Cerebellar nuclear complex (tissue), 1 donor: ENCODE measurements at regions not wholly inside any gene's neighbourhood (a gene's known extent, or its start where the extent isn't known, plus 50 kb on each side); places are given as distances from the start of the nearest gene placed in this dataset.
"Not testable (repeated sequence)": the region's sequence is repeated elsewhere in the genome, so short reads cannot be mapped to it uniquely, and the experiment has no call there.

Experiments
- DNase-seq, 2 experiments: peaks; one replicate each; lab custom pipeline; 2025; lab: John Stamatoyannopoulos, UW

DNA sequence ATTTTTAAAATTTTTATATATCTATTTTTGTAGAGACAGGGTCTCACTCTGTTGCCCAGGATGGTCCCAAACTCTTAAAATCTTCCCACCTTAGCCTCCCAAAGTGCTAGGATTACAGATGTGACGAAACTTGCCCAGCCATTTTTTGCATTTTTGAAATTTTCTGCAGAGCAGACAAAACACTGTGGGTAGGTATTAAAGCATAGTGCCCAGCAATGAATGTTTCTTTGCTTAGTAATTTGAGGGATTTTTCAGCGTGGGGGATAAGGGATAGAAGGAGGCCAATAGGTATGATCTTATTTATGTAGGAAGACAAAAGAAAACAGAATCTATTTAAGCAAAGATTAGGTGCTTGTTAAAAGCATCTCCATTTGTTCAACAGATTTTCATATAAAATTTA lies 446.8 kb upstream of the DPH6 start:
- DNase-seq = no peak

DNA sequence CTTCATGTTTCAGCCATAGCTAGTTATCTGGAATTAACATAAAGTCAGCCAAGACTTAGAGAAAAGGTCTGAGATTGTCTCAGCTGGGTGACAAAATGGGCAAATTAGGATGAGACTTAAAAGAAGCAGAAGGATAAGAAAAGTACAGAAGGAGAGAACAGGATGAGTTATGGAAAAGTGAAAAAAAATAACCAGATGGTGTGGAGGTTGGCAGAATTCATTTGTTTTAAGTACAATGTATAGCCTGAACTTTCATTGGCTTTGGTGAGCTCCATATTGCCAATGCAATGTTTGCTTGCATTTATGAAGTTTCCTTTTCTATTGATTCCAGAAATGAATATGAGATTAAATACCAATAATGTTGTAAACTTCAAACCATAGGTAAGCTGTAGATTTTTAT lies 447.2 kb upstream of the DPH6 start:
- no peak for DNase-seq

DNA sequence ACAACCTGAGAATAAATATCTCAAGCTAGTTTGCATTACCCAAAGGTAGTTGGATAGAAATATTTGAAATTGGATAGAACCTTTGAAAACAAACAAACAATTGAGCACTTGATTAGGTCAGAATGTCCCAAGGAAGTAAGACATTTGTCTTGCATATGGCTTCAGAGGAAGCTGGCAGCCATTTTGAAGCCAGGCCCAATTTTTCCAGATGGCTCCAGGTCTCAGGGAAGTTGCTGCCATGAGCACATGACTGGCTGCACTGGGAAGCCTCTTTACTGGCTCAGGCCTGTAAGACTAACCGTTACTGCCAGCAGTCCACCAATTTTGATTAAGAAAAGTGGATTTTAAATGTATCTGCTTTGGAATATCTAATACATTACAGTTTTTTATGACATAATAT lies 448.9 kb upstream of the DPH6 start:
- no peak for DNase-seq

DNA sequence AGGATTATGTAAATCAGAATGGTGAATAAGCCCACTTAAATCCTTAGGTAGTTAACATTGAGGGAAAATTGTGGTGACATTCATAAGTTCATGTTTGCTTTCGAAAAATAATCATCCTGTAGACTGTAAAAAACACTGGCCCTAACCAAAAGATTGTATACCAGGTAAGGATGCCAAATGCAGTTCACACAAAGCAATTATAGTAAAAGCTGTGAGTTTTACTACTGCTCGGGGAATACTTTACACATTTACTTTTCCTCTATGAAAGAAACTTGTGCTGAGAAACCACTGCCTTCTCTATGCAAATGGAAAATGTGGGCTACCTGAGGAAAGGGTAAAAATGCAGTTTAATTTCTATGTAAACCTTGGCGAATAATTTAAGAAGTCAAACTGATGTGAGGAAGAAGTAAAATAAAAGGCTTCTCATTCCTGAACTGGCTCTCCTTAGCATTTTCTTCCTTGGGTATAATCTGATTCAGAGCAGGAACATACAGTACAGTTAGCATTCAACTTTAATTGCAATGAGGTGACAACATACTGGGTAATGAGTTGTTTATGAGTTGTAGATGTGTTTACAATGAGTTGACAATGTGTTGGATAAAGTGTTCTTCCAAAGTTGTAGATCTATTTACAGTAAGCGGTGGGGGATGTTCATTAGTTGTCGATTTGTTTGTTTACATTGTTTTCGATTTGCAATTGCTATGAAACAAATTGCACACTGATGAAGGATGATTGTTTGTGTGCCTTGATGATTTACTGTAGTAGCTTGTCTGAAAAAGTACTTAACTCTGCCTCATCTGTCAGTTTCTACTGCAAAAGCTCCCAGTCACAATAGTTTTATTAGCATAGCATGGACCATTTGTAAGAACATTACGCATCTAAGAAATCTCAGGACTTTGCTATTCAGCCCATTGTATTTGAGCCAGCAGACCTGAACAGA lies 453.0 kb upstream of the DPH6 start:
- no peak for DNase-seq

DNA sequence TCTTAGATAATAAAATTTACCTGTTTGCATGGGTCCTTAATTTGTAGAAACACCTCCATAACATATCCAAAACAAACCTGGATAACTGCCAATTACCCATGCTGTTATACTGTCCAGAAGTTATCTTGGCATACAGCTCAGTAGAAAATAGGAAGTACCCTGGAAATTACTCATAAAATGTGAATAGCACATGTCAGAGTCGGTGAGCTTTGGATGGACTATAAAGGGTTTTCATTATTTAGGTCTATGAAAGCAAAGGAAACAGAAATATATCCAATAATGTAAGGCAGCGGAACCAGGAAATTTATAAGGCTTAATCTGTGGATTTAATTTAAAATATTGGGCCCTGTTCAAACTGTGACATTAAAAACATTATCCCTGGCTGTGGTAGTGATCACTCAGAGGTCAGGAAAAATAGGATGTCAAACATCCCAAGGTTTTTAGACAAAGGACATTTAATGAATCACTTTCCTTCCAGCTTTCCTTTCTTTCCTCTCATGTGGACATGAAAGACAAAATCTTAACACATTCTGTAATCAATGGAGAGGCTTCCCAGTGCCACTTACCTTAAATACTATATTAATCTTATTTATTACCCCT lies 459.0 kb upstream of the DPH6 start:
- no peak for DNase-seq

DNA sequence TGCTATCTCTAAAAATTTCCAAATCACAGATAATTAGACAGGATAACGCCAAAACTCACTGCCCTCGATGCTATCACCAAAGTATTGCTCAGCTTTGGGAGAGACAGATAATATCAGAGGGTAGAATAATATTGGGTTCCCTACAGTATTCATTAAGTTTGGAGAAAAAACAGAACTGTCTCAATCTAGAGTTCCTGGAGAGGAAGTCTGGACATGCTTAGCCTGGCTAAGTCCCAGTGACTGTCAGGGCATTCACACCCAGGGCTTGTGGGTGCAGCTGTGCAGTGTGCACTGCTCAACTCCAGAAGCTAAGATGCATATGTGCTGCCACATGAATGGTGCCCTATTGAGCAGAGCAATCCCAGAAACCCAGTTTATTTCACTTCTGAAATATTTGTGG lies 459.6 kb upstream of the DPH6 start:
- DNase-seq = no peak

DNA sequence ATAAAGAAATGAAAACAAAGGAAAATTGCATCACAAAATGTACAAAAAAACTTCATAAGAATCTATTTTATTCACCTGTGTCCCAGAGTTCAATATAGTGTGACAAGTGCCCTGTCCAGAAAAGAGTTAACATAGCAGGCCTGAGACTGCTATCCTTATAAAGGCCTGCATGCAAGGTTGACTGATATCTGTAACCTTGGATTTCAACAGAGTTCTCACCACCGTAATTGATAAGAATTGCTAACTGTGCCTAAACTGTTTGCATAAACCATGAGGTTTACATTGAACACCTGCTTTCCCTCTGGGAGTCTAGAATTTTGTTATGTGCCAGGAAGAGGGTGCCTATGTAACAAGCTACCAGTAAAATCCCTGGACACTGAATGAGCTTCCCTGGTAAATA lies 461.7 kb upstream of the DPH6 start:
- DNase-seq = no peak

DNA sequence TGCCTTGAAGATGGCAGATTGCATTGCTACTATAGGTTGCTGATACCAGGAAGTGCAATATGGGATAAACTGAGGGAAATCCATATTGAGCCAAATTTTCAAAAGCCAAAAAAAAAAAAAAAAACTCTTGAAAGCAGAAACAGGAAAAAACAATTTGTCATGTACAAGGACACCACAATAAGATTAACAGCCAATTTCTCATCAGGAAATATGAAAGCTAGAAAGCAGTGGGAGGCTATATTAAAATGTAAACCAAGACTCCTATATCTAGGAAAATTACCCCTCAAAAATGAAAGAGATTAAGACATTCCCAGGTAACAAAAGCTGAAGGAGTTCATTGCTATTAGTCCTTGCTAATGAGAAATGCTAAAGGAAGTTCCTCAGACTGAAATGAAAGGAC lies 462.8 kb upstream of the DPH6 start:
- DNase-seq = no peak

DNA sequence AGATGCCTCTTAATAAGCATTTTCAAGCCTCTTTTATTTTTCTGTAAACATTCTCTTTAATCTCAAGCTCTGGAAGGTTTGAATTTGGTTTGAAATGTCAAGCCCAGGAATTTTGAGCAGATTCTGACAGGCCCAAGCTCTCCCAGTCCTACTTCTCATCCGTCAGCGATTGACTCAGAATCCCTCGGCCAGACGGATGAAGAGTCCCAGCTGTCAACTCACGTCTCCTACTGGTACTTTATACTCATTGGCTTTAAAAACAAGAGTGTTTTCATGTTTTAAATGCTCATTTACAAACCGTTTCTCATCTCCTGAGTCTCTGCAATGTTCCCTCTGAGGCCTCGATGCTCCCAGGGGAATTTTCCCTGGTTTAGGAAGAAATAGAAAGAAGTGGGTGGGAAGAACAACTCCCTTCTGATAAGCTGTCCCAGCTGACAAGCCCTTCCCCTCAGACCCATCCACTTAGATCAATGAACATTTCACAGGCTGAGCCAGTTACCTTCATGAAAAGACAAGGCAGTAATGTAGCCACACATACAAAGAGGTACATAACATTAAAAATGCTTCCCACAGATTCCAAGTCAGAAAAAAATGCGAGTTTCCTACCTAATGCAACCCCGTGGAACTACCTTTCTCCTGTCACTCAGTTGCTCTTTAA lies 478.2 kb upstream of the DPH6 start:
- DNase-seq = no peak

DNA sequence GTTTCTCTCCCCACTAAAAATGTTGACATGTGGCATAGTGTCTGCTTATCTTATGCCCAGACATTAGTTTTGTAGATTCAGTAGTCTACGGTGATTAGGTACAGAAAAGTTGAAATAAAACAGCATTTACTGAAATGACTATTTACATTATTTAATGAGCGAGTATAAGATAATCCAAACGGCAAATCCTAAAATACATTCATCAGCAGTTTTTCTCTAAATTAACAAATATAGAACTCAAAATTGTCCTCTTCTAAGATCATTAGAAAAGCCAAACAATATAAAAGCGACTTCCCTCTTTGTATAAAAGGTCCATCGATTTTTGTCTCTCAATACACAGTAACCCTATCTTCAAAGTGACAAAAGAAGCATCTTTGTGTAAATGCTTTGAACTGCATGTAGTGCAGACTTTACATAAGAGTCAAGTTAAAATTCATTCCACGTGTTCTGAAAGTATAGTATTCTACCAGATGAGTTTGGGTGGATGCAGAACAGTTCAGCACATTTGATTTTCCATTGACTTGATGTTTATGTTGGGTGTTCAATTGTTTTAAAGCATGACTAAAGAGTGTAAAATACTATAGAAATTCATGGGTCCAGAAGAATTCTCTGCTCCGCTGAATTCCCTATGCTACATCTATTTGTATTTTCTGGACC lies 480.8 kb upstream of the DPH6 start:
- DNase-seq = no peak

DNA sequence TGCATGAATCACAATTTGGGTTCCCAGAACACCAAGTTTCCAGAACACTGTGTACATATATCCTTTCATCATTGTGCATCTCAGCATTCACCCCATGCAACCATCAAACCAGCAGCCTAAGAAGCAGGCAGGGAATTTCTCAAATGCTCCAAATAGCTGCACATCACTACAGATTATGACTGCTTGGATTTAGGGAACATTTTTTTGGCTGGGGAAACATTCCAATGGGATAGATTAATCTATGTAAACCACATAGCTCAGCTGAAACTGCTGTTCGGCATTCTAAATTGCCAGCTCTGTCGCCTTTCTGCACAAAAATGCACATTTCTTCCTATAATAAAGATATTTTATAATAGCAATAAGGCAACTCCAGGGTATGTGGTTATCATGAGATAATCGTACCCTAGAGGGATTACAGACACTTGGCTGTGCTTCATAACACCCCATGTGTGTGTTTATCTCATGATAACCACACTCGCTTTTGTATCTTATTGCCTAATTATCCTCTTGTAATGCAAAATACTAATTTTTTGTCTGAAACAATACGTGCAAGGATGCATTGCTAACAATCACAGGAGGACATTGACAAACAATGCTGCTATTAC lies 483.7 kb upstream of the DPH6 start:
- DNase-seq = no peak

DNA sequence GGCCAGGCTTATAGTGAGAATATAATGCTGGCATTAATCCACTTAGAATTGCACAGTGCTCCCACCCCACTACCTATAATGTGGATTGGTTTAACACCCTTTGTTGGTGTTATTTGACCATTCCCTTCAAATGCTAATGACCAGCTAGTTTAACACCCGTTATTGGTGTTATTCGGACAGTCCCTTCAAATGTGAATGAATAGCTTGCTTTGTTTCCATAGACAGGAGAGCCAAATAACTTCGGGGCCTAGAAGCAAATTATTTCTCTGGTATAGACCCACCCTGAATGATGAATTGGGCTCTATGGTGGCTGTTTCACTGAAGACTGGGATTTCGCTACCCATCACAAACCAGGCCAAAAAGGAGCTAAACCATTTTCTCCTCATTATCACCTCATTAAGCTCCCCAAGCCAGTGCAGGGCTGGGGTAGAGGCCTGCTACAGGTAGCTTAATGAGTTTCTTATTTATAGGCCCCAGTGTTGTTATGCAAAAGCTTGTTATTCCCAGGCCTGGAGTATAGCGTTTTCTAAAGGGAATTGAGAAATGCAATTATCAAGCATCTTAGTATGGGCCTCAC lies 494.1 kb upstream of the DPH6 start:
- DNase-seq = no peak

DNA sequence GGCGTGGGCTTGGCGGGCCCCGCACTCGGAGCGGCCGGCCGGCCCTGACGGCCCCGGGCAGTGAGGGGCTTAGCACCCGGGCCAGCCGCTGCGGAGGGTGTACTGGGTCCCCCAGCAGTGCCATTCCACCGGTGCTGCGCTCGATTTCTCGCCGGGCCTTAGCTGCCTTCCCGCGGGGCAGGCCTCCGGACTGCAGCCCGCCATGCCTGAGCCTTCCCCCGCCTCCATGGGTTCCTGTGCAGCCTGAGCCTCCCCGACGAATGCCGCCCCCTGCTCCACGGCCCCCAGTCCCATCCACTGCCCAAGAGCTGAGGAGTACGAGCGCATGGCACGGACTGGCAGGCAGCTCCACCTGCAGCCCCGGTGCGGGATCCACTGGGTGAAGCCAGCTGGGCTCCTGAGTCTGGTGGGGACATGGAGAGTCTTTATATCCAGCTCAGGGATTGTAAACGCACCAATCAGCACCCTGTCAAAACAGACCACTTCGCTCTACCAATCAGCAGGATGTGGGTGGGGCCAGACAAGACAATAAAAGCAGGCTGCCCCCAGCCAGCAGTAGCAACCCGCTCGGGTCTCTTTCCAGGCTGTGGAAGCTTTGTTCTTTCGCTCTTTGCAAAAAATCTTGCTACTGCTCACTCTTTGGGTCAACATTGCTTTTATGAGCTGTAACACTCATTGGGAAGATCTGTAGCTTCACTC lies 501.2 kb upstream of the DPH6 start:
- DNase-seq = not testable (repeated sequence)

DNA sequence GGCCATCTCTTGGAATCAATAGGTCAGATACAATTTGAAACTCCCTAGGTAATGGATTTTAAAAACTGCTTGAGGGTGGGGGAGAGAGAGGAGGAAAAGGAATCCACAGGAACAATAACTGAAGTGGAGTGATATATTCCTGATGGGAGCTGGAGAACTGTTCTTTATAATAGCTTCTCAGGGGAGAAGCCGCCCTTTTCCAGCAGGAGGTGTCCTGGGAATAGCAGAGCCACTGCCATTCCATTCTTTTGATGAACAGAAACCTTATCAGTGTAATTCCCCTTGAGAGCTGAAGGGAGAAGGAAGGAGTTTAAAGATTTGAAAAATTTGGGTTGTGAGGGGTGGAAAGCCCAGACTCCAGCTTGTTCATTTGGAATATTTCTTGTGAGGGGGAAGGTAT lies 504.9 kb upstream of the DPH6 start:
- no peak for DNase-seq

DNA sequence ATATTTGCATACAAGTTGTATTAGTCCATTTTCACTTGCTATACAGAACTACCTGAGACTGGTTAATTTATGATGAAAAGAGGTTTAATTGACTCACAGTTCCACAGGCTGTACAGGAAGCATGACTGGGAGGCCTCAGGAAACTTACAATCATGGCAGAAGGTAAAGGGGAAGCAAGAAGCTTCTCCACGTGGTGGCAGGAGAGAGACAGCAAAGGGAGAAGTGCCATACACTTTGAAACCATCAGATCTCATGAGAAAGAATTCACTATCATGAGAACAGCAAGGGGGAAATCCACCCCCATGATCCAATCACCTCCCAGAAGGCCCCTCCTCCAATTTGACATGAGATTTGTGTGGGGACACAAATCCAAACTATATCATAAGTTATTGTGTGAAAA lies 506.7 kb upstream of the DPH6 start:
- DNase-seq = not testable (repeated sequence)

DNA sequence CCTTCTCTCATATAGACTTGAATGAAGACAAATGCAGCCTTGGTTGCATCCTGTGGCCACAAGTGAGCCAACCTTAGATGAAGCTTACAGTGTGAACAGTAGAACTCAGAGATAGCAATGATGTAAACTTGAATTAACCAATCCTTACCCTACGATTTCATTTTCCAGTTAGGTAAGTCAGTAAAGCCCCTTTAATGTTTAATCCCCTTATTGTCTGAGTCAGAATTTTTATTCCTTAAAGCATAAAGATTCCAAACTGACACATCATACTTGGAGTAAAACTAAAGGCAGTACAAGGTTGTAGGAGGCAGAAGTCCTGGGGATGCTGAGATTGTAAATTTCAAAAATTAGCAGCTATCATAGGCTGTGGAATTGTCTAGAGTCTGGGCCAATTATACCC lies 507.8 kb upstream of the DPH6 start:
- DNase-seq = no peak

DNA sequence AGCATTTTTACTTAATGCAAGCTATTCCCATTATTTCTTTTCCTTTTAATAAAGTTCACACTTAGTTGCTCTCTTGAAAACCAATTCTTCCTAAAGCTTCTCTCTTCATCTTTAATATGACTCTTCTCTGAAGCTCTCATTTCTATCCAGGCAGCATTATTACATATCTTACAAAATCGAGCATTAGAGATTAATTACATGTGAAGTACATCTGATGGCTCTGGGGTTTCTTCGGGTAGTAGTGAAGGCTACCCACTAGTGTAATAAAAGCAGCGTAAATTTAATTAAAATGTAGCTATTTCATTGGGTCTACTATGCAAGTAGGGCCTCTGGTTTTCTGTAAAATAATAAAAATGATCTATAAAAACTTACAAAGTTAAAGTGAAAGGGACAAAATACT lies 513.6 kb upstream of the DPH6 start:
- no peak for DNase-seq

DNA sequence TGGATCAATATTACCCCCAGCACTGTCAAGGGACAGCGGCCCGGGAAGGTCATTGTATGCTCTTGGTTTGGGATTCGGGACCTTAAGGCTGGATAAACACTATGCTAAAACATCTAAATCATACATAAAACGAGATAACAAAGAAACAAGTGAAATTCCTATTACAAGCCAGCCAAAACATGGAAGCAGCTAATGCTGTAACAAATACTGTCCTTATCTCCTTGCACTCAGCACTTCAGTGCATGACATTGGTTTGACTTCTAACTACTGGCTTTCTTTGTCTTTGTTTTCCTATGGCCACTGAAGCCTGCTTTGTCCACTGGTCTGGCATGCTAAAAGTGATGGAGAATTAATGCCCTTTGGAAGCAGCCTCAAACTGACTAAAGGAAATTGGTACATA lies 516.4 kb upstream of the DPH6 start:
- no peak for DNase-seq

DNA sequence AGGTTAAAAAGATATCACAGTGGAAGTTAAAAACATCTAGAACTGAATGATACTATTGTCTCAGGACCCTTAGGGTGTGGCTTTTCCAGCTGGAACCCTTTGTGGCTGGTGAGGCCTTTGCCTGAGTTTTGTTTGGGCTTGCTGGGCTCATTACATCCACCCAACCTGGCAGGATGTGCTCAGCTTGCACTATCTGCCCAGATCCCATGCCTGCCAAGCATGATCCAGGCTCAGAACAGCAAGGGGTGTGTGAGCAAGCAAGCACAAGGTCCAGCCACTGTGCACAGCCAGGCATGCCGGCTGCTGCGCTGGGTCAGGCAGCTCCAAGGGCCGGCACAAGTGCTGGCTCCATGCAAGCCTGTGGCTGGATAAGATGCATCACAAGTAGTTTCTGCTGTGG lies 512.7 kb upstream of the CDIN1 start:
- no peak for DNase-seq

DNA sequence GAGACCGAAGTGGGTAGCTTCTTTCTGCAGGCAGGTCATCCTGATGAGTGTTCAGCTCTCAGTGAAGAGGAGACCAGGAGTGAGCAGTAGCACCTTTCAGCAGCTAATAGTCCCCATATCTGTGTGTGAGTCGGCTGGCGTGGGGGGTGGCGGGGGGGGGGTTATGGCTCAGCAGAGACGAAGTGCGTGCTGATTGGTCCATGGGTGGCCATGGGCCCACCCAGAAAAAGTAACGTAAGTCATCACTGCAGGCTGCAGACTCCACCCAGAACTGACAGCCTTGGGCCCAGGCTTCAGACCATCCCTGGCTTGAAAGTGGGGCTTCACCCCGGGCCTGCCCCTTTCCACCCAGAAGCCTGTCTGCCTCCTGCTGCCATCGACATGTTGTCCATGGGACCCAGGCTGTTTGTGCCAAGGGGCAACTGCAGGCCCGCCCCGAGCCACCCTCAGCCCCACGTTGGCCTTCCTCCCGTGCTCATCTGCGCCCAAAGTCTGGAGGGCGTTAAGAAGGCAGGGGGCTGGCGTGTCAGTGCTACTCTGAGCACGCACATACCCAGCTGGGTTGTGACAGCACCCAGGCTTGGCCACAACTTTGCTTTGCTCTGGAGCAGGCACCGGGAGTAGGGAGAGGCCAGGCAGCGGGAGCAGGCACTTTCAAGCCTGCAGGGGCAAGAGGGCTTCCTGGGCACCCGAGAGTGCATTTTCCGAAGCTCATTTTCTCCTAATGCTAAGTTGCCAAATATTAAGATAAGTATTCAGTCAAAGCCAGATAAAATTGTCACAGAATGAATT lies 511.7 kb upstream of the CDIN1 start:
- DNase-seq = no peak
